HG02884 (cell line): ENCODE measurements at regions not wholly inside any gene's neighbourhood (a gene's known extent, or its start where the extent isn't known, plus 50 kb on each side); places are given as distances from the start of the nearest gene placed in this dataset.

Experiments
- ATAC-seq: cut with Tn5 transposase; IDR thresholded peaks from one replicate; pipeline ENCODE4 v1.9.1; 2021; ENCODE audit warnings: mild to moderate bottlenecking, moderate library complexity; ENCODE audit not compliant: unreplicated experiment

GRCh38 chr10:44201011-44201410 is 183.9 kb downstream of the CXCL12 start:
- no peak for ATAC-seq

GRCh38 chr10:44199991-44200655 is 184.8 kb downstream of the CXCL12 start:
- ATAC-seq: no peak

- no peak for ATAC-seq
Observed at GRCh38 chr10:44199267-44199666, 185.6 kb downstream of the CXCL12 start.

- no peak for ATAC-seq
Observed at GRCh38 chr10:44198780-44199097, 186.2 kb downstream of the CXCL12 start.

- ATAC-seq: no peak
Observed at GRCh38 chr10:44198096-44198779, 186.7 kb downstream of the CXCL12 start.

- ATAC-seq: no peak
Observed at GRCh38 chr10:44197646-44198045, 187.3 kb downstream of the CXCL12 start.

- no peak for ATAC-seq
Observed at GRCh38 chr10:44196336-44196735, 188.6 kb downstream of the CXCL12 start.

- ATAC-seq: no peak
Observed at GRCh38 chr10:44196008-44196320, 188.9 kb downstream of the CXCL12 start.

- no peak for ATAC-seq
Observed at GRCh38 chr10:44195112-44196007, 189.5 kb downstream of the CXCL12 start.

- no peak for ATAC-seq
Observed at GRCh38 chr10:44194435-44194834, 190.5 kb downstream of the CXCL12 start.

- no peak for ATAC-seq
Observed at GRCh38 chr10:44193567-44194220, 191.2 kb downstream of the CXCL12 start.

- no peak for ATAC-seq
Observed at GRCh38 chr10:44193166-44193565, 191.7 kb downstream of the CXCL12 start.

- ATAC-seq: no peak
Observed at GRCh38 chr10:44192435-44192834, 192.5 kb downstream of the CXCL12 start.

GRCh38 chr10:44190541-44190940 is 194.4 kb downstream of the CXCL12 start:
- ATAC-seq: no peak

GRCh38 chr10:44186821-44187220 is 198.1 kb downstream of the CXCL12 start:
- ATAC-seq: no peak

GRCh38 chr10:44186150-44186549 is 198.7 kb downstream of the CXCL12 start:
- ATAC-seq: no peak

GRCh38 chr10:44185315-44185666 is 199.6 kb downstream of the CXCL12 start:
- no peak for ATAC-seq

GRCh38 chr10:44184633-44185314 is 200.1 kb downstream of the CXCL12 start:
- no peak for ATAC-seq

- no peak for ATAC-seq
Observed at GRCh38 chr10:44183667-44184632, 200.9 kb downstream of the CXCL12 start.

- ATAC-seq: no peak
Observed at GRCh38 chr10:44182909-44183308, 202.0 kb downstream of the CXCL12 start.
